ENCODE measurements at regions not wholly inside any gene's neighbourhood (a gene's known extent, or its start where the extent isn't known, plus 50 kb on each side); places are given as distances from the start of the nearest gene placed in this dataset.

DNA sequence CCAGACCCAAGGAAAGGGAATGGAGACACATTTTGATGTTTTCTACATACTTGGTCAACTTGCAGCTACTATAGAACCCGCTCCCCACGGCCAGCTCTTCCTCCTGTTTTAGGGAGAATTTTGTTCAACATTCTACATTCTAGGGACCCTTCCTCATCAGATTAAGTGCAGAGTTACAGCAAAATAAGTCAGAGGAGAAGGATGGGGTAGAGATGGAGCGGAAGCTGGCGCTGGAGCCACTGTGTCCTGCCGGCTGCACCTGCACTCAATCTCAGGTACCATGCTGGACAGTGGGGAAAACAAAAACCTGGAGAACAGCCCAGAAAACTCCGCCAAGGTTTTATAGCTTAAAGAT lies 79.4 kb upstream of the EN2 start:
- TF ChIP-seq USF1 (IDR thresholded peaks at IDR 0.05): no peak
- no peak for TF ChIP-seq TAF1 (IDR thresholded peaks at IDR 0.05; ENCODE audit: low read depth)
- no peak for TF ChIP-seq NFIC (IDR thresholded peaks at IDR 0.05)
- no peak for TF ChIP-seq YY1 (IDR thresholded peaks at IDR 0.05; ENCODE audit: low read depth)
- no peak for TF ChIP-seq EGR1 (IDR thresholded peaks at IDR 0.05)
- no peak for TF ChIP-seq FOXM1 (IDR thresholded peaks at IDR 0.05; ENCODE audit: borderline replicate concordance, low read depth)
- TF ChIP-seq CREB1 (IDR thresholded peaks at IDR 0.05; ENCODE audit: low read depth): no peak
- TF ChIP-seq EP300 (IDR thresholded peaks at IDR 0.05; ENCODE audit: borderline replicate concordance): no peak

GRCh38 chr7:155378959-155379871 lies 78.7 kb upstream of the EN2 start:
- TF ChIP-seq YY1 (IDR thresholded peaks at IDR 0.05; ENCODE audit: low read depth) (no peak), NFIC (IDR thresholded peaks at IDR 0.05) (no peak), EGR1 (IDR thresholded peaks at IDR 0.05) (no peak), MAX (IDR thresholded peaks at IDR 0.05) (no peak), ZBTB7A (IDR thresholded peaks at IDR 0.05; ENCODE audit: low read depth) (no peak), CREB1 (IDR thresholded peaks at IDR 0.05; ENCODE audit: low read depth) (no peak), TCF12 (IDR thresholded peaks at IDR 0.05; ENCODE audit: low read depth) (no peak), TAF1 (IDR thresholded peaks at IDR 0.05; ENCODE audit: low read depth) (no peak), FOXM1 (IDR thresholded peaks at IDR 0.05; ENCODE audit: borderline replicate concordance, low read depth) (no peak), CEBPB (IDR thresholded peaks at IDR 0.05) (no peak), RAD21 (IDR thresholded peaks at IDR 0.05; ENCODE audit: low read depth) (no peak), TEAD4 (IDR thresholded peaks at IDR 0.05) (no peak), USF1 (IDR thresholded peaks at IDR 0.05) (no peak), EP300 (IDR thresholded peaks at IDR 0.05; ENCODE audit: borderline replicate concordance) (no peak)
- TF ChIP-seq, protein P1, sequence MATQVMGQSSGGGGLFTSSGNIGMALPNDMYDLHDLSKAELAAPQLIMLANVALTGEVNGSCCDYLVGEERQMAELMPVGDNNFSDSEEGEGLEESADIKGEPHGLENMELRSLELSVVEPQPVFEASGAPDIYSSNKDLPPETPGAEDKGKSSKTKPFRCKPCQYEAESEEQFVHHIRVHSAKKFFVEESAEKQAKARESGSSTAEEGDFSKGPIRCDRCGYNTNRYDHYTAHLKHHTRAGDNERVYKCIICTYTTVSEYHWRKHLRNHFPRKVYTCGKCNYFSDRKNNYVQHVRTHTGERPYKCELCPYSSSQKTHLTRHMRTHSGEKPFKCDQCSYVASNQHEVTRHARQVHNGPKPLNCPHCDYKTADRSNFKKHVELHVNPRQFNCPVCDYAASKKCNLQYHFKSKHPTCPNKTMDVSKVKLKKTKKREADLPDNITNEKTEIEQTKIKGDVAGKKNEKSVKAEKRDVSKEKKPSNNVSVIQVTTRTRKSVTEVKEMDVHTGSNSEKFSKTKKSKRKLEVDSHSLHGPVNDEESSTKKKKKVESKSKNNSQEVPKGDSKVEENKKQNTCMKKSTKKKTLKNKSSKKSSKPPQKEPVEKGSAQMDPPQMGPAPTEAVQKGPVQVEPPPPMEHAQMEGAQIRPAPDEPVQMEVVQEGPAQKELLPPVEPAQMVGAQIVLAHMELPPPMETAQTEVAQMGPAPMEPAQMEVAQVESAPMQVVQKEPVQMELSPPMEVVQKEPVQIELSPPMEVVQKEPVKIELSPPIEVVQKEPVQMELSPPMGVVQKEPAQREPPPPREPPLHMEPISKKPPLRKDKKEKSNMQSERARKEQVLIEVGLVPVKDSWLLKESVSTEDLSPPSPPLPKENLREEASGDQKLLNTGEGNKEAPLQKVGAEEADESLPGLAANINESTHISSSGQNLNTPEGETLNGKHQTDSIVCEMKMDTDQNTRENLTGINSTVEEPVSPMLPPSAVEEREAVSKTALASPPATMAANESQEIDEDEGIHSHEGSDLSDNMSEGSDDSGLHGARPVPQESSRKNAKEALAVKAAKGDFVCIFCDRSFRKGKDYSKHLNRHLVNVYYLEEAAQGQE (IDR thresholded peaks at IDR 0.05; ENCODE audit: low read depth): no peak

- TF ChIP-seq RAD21 (IDR thresholded peaks at IDR 0.05; ENCODE audit: low read depth) (peak; percentile 54), MAX (IDR thresholded peaks at IDR 0.05) (no peak)
These were observed 77.6 kb upstream of the EN2 start for GRCh38 chr7:155380221-155380861.

- TF ChIP-seq RAD21 (IDR thresholded peaks at IDR 0.05; ENCODE audit: low read depth) (no peak), YY1 (IDR thresholded peaks at IDR 0.05; ENCODE audit: low read depth) (no peak), MAX (IDR thresholded peaks at IDR 0.05) (no peak), EGR1 (IDR thresholded peaks at IDR 0.05) (no peak), NFIC (IDR thresholded peaks at IDR 0.05) (no peak), EP300 (IDR thresholded peaks at IDR 0.05; ENCODE audit: borderline replicate concordance) (no peak), CEBPB (IDR thresholded peaks at IDR 0.05) (no peak), TAF1 (IDR thresholded peaks at IDR 0.05; ENCODE audit: low read depth) (no peak), TCF12 (IDR thresholded peaks at IDR 0.05; ENCODE audit: low read depth) (no peak), USF1 (IDR thresholded peaks at IDR 0.05) (no peak)
These were observed 76.7 kb upstream of the EN2 start for GRCh38 chr7:155380976-155381851.

DNA sequence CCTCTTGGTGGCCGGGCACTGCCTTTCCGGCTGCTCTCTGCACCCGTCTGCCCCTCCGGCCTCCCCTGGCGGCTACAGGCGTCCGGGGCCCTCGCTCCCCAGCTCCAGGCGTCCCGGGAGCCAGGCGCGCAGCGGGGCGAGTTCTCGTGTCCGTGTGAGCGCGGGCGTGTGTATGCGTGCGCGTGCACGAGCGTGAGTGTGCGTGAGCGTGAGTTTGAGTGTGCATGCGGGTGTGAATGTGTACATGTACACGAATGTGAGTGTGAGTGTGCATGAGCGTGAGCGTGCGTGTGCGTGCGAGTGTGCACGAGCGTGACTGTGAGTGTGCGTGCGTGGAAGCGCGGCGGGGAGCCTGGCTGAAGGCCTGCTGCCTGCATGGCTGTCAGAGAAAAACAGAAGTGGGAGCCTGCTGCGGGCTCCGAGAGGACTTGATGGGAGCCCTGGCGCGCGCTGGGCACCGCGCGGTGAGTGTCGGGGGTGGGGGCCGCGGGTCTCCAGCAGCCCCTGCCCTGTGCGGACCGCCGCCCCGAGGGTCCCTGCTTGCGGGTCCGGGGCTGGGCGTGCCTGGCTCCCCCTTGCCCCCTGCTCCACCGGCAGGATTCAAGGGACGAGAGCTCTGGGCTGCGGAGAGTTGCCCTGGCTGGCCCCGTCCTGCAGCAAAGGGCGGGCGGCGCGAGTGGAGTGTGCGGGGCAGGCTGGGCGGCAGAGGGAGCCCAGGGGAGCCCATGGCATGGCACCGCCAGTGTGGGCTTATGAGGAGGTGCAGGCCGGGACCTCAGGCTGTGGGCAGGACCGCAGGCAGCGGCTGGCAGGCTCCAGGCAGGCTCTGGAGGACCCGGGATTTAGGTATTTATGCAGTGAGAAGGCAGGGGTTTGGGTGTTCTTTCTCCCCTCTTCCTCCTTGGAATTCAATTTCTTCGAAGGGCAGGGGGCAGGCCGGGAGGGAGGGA lies 75.8 kb upstream of the EN2 start:
- no peak for TF ChIP-seq RAD21 (IDR thresholded peaks at IDR 0.05; ENCODE audit: low read depth)
- no peak for TF ChIP-seq MAX (IDR thresholded peaks at IDR 0.05)
- TF ChIP-seq TEAD4 (IDR thresholded peaks at IDR 0.05): no peak
- TF ChIP-seq FOXM1 (IDR thresholded peaks at IDR 0.05; ENCODE audit: borderline replicate concordance, low read depth): no peak
- no peak for TF ChIP-seq TAF1 (IDR thresholded peaks at IDR 0.05; ENCODE audit: low read depth)
- no peak for TF ChIP-seq CEBPB (IDR thresholded peaks at IDR 0.05)
- TF ChIP-seq EGR1 (IDR thresholded peaks at IDR 0.05): no peak
- TF ChIP-seq USF1 (IDR thresholded peaks at IDR 0.05): no peak
- no peak for TF ChIP-seq ZBTB7A (IDR thresholded peaks at IDR 0.05; ENCODE audit: low read depth)
- TF ChIP-seq YY1 (IDR thresholded peaks at IDR 0.05; ENCODE audit: low read depth): no peak
- no peak for TF ChIP-seq EP300 (IDR thresholded peaks at IDR 0.05; ENCODE audit: borderline replicate concordance)
- TF ChIP-seq, protein P1 (IDR thresholded peaks at IDR 0.05; ENCODE audit: low read depth): no peak
- no peak for TF ChIP-seq TCF12 (IDR thresholded peaks at IDR 0.05; ENCODE audit: low read depth)
